ENCODE measurements at regions not wholly inside any gene's neighbourhood (a gene's known extent, or its start where the extent isn't known, plus 50 kb on each side); places are given as distances from the start of the nearest gene placed in this dataset.
"Not testable (repeated sequence)": the region's sequence is repeated elsewhere in the genome, so short reads cannot be mapped to it uniquely, and the experiment has no call there.

DNA sequence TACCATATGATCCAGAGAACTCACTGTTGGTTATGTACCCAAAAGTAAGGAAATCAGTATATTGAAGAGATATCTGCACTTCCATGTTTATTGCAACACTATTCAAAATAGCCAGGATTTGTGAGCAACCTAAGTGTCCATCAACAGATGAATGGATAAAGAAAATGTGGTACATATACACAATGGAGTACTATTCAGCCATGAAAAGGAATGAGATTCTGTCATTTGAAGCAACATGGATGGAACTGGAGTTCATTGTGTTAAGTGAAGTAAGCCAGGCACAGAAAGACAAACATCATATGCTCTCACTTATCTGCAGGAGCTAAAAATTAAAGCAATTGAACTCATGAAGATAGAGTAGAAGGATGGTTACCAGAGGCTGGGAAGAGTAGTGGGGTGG, 510.5 kb downstream of the KLHL13 start:
- BruUV-seq (replicated peaks); H3K4me1 ChIP-seq (replicated peaks in 1 of 2; ENCODE audit: control insufficient read depth in 2 of 2, insufficient read depth in 2 of 2, low read length in 2 of 2); ATAC-seq; in situ Hi-C loops (cut with MboI); H3K9ac ChIP-seq (ENCODE audit: insufficient read depth in 1 of 2, low read depth in 2 of 2, low read length in 2 of 2); H3K36me3 ChIP-seq (ENCODE audit: control insufficient read depth, insufficient read depth, low read length); H3K4me3 ChIP-seq; CTCF ChIA-PET (ENCODE audit: low intra/inter-chr PET ratio); H3K9me1 ChIP-seq (ENCODE audit: control insufficient read depth, insufficient read depth, low read length); H4K20me1 ChIP-seq (replicated peaks; ENCODE audit: control insufficient read depth, insufficient read depth, low read length); H3K79me2 ChIP-seq (ENCODE audit: control insufficient read depth, insufficient read depth, low read length); H3K27ac ChIP-seq (ENCODE audit: extremely low read depth, low read depth, low read length); DNase-seq (ENCODE audit: extremely low read depth in 1 of 4, low spot score in 3 of 4); H3K9me3 ChIP-seq (replicated peaks; ENCODE audit: control insufficient read depth, insufficient read depth, low read depth, low read length); H3K4me2 ChIP-seq (ENCODE audit: insufficient read depth, low read length); H3K27me3 ChIP-seq (ENCODE audit: control insufficient read depth in 2 of 2, insufficient read depth in 2 of 2, low read length in 2 of 2); H2AFZ ChIP-seq (ENCODE audit: low read depth, low read length); FAIRE-seq; intact Hi-C loops (cut with micrococcal nuclease): not testable (repeated sequence)
- POLR2A ChIA-PET = interaction anchor here (0.8 kb wide), 1 partner anchor 16 kb away, joined by 3 read pairs; no protein-coding TSS in a partner anchor

GRCh38 chrX:117570160-117570559, 546.5 kb downstream of the KLHL13 start:
- in situ Hi-C loops (cut with MboI) = no loop called here
- H3K4me3 ChIP-seq = no peak overlapping the region
- ChIA-PET POLR2A (no interaction called here), CTCF (ENCODE audit: low intra/inter-chr PET ratio) (no interaction called here)
- H3K27me3 ChIP-seq (ENCODE audit: control insufficient read depth in 2 of 2, insufficient read depth in 2 of 2, low read length in 2 of 2) = no peaks in the 10 kb centered on the region
- no peaks in the 10 kb centered on the region for H3K9me1 ChIP-seq (ENCODE audit: control insufficient read depth, insufficient read depth, low read length)
- no peak overlapping the region for H2AFZ ChIP-seq (ENCODE audit: low read depth, low read length)
- no peak for TF ChIP-seq LARP7 (IDR thresholded peaks at IDR 0.05)
- intact Hi-C loops (cut with micrococcal nuclease) = no loop called here
- ATAC-seq (no peak), DNase-seq (ENCODE audit: extremely low read depth in 1 of 4, low spot score in 3 of 4) (no peak), FAIRE-seq (no peak)
- no TSS peak for BruUV-seq (replicated peaks)
- no peaks in the 10 kb centered on the region for H3K36me3 ChIP-seq (ENCODE audit: control insufficient read depth, insufficient read depth, low read length)
- H4K20me1 ChIP-seq (replicated peaks; ENCODE audit: control insufficient read depth, insufficient read depth, low read length) = no peaks in the 10 kb centered on the region
- no peaks in the 10 kb centered on the region for H3K9me3 ChIP-seq (replicated peaks; ENCODE audit: control insufficient read depth, insufficient read depth, low read depth, low read length)
- no peaks in the 10 kb centered on the region for H3K79me2 ChIP-seq (ENCODE audit: control insufficient read depth, insufficient read depth, low read length)
- no peak overlapping the region for H3K4me2 ChIP-seq (ENCODE audit: insufficient read depth, low read length)
- no peaks in the 10 kb centered on the region for H3K4me1 ChIP-seq (replicated peaks in 1 of 2; ENCODE audit: control insufficient read depth in 2 of 2, insufficient read depth in 2 of 2, low read length in 2 of 2)
- no peak overlapping the region for H3K27ac ChIP-seq (ENCODE audit: extremely low read depth, low read depth, low read length)
- H3K9ac ChIP-seq (ENCODE audit: insufficient read depth in 1 of 2, low read depth in 2 of 2, low read length in 2 of 2) = no peak overlapping the region
